ENCODE measurements at regions not wholly inside any gene's neighbourhood (a gene's known extent, or its start where the extent isn't known, plus 50 kb on each side); places are given as distances from the start of the nearest gene placed in this dataset.
A peak's percentile ranks its signal among the peaks of the same experiment; 100 is the strongest.

DNA sequence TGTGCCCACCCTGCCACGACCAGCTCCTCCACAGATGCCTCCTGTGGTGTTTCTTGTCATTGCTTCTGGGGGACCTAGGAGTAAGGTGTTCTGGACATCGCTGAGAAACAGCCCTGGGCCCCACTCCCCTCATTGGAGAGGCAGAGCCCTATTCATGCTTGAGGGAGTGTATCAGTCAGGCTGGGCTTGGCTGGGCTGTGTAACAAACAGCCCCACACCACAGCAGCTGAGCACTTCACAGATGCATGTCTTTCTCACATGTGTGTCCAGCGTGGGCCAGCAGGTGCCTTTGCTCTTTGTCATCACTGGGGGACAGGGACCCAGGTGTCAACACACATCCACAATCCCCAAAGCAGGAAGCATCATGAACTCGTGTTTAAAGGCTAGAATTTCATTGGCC is 65.1 kb upstream of the FBRSL1 start:
- no peak for DNase-seq

DNA sequence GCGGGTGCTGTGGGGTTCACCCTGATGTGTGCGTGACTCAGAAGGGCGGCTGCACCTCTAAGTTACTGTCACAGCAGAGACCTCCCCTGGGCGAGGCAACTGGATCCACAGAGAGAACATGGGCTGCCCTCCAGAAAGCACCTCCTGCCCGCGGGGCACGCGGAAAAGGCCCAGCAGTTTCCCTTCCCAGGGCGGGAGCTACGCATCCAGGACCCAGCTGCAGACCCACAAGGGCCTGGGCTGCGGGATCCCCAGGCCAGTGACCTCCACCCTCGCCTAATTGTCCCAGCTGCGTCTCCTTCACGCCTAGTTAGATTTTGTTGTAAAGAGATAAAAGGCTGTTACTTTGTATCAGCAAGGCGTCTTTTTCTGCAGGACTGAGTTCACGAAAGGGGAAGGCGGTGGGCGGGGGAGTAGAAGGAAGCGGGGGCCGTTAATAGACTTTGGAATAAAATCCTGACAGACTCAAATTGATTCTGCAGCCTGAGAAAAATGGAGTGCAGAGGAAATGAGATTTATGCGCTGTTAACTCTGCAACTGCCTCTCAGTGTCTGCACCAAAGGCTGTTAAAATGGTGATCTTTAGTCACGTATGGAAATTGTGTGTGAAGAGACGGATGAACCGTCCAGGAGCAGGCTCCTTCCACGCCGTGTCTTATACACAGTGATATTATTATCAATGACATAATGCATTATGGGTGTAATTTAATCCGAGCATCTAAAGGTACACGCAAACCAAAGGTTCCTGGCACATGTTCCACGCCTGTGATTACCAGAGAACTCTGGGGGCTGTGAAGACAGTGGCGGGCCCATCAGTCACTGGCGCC is 65.9 kb upstream of the FBRSL1 start:
- DNase-seq = no peak

DNA sequence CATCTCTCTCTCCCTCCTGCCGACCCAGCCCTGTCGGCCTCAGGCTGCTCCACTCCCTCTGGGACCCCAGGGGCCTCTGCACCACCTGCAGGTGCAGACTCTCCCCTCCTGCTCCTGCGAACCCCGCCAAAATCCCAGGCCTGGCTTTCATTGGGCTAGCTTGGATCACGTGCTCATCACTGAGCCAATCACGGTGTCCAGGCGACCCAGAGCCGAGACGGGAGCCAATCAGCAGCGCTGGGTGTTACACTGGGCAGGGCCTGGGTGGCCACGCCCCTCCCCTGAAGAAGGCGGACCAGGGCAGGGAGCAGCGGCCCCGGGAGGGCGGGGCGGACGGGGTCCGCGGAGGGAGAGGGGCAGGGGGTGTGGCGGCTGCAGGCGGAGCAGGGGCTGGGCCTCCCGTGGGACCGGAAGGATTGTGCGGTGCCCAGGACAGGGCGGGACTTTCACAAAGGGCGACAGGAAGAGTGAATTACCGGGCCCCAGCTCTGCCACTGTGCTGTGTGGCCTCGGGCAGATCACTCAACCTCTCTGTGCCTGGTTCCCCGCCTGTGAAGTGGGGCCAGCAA is 66.6 kb upstream of the FBRSL1 start:
- no peak for DNase-seq

DNA sequence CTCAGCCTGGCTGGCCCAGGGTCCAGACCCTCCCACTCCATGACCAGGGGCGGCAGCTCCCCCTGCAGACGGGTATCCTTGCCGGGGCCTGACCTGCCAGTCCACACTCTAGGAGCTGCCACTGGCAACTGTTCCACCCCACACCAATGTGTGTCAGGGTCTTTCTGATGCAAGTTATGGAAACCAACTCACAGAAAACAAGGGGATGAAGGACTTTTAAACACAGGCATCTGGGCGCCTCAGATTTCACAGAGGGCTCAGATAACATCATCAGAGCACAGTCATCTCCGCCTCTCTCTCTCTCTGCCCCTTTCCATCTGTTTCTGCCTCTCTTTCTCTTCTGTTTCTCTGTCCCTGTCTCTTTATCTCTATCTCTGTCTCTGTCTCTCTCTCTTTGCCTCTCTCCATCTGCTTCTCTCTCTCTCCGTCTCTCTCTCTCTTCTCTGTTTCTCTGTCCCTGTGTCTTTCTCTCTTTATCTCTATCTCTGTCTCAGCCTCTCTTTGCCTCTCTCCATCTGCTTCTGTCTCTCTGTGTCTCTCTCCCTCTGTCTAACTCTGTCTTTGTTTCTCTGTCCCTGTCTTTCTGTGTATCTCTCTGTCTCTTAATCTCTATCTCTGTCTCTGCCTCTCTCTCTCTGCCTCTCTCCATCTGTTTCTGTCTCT is 67.4 kb upstream of the FBRSL1 start:
- DNase-seq = no peak

DNA sequence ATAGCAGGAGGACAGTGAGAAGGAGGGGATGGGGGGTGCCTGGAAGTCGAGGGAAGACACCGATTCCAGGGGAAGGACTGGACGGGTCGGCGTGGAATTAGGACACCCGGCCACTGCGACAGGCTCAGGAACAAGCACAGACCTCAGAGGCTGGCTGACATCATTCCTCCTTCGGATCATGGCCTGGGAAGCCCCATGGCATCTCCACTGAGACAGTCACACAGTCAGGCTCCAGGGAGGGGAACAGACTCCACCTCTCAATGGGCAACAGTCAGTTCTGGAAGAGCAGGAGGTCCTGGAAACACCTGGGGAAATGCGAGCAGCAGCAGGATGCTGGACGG is 67.9 kb upstream of the FBRSL1 start:
- no peak for DNase-seq

DNA sequence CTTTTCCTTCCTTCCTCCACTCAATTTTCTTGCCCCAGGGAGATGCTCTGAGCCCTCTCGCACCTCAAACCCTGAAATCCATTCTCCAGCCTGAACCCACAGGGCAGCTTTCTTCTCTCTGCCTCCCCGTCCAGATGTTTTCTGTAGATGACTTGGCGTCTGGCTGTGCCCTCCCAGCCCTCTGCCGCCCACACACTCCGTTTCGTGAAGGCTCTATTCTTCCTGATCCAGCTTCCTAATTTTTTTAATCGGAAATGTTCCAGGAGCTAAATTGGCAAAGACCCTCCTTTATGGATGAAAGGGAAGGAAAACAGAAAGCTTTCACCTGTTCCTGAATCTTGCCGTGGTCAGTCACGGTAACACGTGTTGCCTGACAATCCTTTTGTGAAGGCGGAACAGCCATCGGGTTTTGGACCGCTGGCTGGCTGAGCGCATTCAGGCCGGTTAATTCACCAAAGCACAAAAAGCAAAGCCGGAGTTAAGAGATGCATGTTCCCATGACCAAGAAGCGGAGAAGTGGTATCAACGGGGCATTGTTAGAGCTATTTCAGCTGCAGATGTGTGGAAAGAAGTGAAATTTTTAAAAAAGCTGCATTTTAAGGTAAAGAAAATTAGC is 70.2 kb upstream of the FBRSL1 start:
- no peak for DNase-seq

DNA sequence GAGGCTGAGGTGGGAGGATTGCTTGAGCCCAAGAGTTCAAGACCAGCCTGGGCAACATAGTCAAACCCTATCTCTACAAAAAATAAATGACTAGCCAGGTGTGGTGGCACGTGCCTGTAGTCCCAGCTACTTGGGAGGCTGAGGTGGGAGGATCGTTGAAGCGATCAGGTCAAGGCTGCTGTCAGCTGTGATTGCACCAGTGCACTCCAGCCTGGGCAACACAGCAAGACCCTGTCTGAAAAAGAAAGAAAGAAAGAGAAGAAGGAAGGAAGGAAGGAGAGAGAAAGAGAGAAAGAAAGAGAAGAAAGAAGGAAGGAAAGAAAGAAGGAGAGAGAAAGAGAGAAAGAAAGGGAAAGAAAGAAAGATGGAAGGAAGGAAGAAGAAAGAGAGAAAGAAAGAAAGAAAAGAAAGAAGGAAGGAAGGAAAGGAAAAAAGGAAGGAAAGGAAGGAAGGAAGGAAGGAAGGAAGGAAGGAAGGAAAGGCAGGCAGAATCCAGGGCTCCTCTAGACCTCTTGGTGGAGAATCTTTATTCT is 71.5 kb upstream of the FBRSL1 start:
- no peak for DNase-seq

DNA sequence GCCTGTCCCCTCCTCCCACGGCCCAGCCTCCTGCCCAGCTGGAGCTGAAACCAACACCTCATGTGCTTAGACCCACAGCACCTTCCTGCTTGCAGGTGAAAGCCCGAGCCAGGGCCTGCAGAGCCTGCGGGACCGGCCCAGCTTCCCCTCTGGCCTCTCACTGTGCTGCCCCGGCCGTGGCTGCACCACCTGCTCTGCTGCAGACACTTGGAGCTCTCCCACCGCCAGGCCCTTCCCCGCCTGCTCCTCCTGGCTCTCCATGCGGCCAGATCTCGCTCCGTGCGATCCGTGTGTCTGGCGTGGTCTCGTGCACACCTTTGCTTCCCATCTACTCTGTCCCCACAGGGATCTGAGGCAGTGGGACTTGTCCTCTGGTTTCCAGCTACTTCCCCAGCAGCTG is 72.2 kb upstream of the FBRSL1 start:
- DNase-seq = no peak

DNA sequence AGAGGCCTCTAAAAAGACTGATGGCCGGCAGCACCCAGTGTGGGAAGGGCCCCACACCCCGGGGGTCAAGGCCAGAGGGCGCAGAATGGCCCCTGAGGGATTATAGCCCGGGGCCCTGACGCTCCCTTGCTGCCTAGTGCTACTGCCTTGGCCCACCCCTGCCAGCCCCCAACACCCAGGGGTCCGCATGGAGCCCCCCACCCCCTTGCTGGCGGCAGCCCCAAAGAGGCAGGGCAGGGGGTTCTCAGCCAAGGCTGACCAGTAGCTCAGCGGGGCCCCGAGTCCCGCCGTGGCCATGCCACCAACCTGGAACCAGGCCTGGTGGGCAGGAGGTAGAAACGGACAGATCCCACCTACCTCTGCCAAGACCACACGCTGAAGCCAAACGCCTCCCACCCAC is 73.1 kb upstream of the FBRSL1 start:
- DNase-seq = no peak

DNA sequence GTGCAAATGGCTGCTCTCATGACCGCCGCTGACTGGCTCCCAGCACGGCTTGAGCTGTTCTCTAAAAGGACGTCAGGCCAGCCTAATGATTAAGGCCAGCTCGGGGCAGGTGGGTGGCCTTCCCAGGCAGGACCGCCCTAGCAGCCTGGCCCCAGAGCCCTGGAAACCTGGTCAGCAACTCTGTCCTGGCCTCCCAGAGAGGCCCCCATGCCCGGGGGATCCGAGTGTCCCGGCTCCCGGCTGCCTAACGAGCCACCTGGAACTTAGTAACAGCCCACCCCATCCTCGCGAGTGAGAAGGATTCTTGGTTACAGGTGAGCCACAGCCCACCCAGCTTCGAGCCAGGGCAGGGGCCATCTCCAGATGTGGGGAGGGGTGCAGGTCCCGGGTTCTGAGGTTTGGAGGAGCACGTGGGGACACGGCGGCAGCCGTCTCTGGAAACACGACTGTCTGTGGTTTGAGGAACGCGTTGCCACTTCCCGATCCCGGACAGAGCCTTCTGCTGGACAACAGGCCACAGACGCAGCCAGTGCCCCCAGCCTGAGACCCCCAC is 73.8 kb upstream of the FBRSL1 start:
- DNase-seq = no peak

DNA sequence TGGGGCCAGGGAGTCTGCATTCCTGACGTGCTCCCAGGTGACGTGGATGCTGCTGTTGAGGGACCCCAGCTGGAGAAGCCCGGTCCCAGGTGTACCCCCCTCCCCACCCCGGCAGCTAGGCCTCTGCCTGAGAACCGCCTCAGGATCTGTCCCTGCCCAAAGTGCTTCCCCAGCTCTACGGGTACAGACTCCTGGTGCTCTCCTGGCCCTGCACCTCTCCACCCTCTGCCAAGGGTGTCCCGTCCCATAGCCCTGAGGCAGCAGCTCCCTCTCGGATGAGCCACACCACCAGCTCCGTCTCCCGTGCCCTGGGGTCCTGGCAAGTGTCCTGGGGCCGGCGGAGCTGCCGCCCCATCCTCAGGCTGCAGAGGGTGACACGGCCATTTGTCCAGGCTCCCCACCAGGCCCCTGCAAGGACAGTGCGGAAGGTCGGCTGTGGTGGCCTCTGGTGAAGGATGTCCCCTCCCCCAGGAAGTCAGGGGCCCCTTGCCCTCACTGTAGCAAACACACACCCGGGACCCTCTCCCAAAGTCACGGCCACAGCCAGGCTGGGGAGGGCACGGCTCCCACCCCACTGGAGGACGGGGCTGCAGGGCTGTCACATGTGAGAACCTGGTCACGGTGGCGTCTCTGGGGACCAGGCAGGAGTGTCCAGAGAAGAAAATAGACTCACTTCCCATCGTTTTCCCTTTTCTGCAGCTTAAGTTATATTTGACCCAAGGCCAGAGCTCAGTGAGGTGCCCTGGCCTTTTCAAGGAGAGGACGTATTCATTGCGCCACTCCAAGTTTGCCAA is 74.4 kb upstream of the FBRSL1 start:
- DNase-seq = no peak

DNA sequence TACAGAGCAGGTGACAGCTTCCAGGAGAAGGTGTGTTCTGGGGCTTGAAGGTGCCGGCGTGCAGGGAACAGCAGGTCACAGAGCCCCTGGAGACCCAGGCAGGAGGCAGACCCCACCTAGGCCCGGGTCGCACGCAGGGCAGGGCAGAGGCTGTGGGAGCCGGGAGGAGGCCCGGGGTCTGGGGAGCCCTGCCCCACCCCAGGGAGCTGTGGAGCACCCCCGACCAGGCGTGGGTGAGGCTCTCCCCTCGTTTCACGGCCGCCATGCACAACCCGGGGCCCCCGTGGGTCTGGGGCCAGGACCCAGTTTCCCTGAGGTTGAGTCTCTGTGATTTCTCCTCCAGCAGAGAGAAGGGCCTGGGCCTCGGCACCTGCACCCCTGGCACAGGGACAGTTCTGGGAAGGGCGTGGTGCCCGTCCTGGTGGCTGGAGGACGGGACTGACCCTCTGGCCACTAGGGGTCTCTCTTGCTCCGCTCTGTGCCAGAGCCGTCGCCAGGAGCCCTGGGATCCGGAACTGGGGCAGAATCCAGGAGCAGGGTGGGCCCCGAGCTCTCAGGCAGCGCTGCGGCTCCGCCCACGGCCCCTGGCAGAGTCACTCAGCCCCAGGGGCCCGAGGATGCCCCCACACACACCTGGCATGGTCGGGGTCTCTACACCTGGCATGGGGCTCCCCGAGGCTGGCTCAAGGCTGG is 75.2 kb upstream of the FBRSL1 start:
- DNase-seq = peak; percentile 63

DNA sequence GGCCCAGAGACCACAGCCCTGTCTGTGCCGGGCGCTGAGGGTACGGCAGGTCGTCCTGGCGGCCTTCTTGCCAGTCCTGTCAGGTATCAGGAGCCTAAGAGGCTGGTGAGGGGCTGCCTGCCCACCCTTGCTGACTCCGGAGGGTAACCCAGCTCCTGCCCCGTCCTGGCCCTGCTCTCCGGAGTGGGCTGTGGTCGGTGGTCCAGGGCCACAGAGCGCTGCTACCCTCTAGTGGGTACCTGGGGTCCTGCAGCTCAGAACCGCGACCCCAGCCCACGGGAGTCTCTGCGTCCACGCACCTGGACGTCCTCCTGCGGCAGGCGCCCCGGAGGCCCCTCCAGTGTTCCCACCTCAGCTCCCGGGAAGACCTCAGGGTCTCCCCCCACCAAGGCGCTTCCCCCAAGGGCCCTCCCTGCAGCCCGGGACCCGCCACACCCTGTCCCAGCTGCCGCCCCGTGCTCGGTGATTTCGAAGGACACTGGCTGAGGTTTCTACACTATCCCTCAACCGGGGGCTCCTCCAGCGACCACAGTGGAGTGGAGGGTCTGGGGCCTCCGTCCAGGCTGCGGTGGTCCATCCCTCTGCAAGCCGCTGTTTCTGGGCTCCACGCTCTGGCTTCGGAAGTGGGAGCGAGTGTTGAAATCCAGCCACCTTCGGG is 75.9 kb upstream of the FBRSL1 start:
- DNase-seq = no peak

DNA sequence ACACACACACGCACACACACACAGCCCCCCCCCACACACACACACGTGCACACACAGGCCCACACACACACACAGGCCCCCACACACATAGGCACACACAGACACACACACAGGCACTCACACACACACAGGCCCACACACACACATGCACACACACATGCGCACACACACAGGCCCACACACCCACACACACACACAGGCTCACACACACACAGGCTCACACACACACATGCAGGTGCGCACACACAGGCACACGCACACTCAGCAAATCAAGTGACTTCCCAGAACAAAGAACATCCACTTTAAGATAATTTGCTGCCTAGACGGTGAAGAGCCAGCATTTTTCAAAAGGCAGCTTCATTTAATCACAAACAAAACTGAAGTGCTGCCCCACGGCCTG is 78.5 kb upstream of the FBRSL1 start:
- DNase-seq = no peak

DNA sequence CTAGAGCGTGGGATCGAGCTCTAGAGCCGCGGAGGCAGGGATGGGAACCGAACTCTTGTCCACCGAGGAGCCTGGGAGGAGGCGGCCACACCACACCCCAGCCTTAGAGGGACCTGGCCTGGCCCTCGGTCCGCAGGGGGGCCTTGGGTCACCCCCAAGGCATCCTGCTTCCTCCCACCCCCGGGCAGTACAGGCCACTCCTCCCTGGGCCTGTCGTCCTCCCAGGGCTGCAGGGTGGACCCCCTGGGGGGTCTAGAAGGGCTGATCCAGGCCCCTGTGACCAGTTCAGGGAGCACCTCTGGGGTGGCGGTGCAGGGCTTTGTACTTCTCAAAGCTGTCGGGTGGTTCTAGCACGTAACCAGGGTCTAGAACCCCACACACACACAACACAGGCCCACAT is 79.1 kb upstream of the FBRSL1 start:
- no peak for DNase-seq

DNA sequence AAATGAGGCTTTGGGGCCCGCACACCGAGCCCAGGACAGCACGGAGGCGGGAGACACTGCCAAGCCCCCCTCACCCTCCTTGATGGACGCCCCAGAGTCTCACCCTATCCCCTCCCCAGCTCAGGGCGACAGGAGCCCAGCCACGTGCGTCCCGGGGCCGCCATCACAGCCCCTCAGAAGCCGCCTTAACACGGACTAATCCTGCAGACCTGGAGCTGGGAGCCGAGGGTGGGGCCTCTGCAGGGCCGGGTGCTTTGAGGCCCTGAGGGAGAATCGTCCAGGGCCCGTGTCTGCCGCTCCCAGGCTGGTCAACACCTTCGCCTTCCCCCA is 79.7 kb upstream of the FBRSL1 start:
- DNase-seq = no peak

DNA sequence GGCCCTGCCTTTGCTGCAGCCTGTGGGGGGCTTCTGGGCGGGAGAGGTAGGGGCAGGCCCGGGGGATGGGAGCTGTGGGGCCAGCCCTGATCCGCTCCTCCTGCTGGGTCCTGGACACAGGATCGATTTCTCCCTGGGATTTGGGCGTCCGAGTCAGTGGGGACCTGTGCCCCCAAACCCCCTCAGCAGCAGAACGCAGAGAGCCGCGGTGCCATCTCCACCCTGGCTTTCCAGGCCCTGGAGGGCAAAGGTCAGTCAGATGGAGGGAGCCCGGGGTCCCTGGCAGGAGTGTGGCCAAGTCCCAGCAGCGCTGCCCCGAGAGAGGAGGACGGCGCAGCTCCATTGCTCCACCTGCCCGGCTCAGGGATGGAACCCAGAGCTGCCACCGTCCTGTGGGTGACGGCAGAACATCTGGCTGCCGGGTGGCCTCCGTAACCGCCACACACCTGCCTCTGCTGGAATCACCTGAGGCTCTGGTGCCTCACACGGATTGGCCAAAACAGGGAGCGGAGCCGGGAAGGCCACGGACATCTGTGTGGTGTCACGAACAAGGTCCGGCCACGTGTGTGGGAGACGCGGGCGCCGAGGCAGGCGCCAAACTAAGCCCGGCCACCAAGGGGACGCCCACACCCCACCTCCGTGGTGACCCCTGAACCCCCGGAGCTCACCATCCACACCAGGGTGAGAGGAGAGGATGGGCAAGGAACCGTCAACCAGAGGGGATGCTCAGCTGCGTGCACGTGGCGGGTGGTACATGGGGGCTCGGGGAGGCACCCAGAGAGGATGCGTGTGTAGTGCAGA is 80.3 kb upstream of the FBRSL1 start:
- DNase-seq = no peak

DNA sequence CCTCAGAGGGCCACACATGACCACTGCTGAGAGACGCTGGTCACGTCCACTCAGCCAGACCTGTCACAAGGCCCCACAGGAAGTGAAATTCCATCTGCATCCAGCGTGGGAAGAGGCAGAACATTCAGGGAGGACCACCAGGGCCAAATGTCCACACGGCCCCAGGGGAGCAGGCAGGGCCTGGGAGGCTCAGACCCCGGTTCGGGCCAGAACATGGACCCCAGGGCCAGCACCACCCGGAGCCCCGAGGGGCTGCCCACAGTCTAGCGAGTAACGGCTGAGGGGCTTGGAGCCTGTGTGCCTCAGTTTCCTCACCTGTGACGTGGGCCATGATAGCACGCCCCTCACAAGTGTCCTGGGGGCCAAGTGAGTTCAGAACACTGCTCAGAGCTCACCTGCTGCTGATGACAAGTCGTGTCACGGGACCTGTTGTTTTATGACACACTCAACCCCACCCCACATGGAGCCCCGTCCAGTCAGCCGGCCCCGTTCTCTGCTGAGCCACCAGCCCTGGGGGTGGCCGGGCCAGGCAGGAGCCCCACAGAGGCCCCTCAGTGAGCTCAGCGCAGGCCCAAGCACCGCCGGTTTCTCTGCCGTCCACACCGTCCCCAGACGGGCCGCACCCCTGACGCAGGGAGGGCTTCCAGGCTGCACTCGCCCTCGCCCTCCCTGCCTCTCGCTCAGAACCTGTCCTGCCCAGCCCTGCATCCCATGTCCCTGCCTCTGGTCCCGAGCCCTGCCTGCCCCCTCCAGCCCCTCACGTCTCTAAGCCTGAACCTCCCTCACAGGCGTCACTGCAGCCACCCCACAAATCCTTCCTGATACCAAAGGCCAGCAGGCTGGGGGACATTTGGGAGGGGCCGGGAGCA is 79.5 kb upstream of the GALNT9 start:
- no peak for DNase-seq

DNA sequence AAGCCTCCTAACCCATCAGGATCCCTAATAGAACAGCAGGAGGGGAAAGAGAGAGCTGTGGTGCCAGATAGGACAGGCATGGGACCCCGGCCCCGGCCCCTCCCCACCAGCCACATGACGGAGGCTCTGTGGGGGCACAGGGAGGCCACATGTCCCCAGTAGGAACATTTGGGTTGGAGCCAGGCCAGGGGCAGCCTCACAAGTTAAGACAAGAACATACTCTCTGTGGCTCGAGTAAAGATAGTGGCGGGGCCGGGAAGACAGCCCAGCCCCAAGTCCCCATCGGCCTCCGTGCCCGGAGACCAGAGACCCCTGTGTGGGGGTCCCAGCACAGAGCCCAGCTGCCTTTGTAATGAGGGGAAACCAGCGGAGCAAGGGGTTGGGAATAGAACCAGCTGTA is 78.6 kb upstream of the GALNT9 start:
- DNase-seq = no peak

Measured in MV-4-11 (cell line).